Osteocyte (in vitro differentiated cells): ENCODE measurements at regions not wholly inside any gene's neighbourhood (a gene's known extent, or its start where the extent isn't known, plus 50 kb on each side); places are given as distances from the start of the nearest gene placed in this dataset.

ENCODE experiments used
- DNase-seq: peaks from one replicate; pipeline ENCODE4 v3.0.0; 2021; ENCODE audit warnings: mixed read lengths; ENCODE audit not compliant: unreplicated experiment; ENCODE audit errors: extremely low spot score
- H3K27ac Mint-ChIP-seq: one replicate; pipeline ENCODE4 v1.8.0; 2021; ENCODE audit warnings: mild to moderate bottlenecking, mixed read lengths; ENCODE audit not compliant: unreplicated experiment
- H3K27me3 Mint-ChIP-seq: one replicate; pipeline ENCODE4 v1.8.0; 2021; ENCODE audit warnings: mixed read lengths; ENCODE audit not compliant: unreplicated experiment
- H3K36me3 Mint-ChIP-seq: one replicate; pipeline ENCODE4 v1.8.0; 2021; ENCODE audit warnings: mixed read lengths; ENCODE audit not compliant: unreplicated experiment
- H3K4me1 Mint-ChIP-seq: one replicate; pipeline ENCODE4 v1.8.0; 2021; ENCODE audit warnings: mixed read lengths; ENCODE audit not compliant: unreplicated experiment
- H3K4me3 Mint-ChIP-seq: one replicate; pipeline ENCODE4 v1.8.0; 2021; ENCODE audit warnings: mild to moderate bottlenecking, moderate library complexity, mixed read lengths; ENCODE audit not compliant: unreplicated experiment
- H3K9me3 Mint-ChIP-seq: one replicate; pipeline ENCODE4 v1.8.0; 2021; ENCODE audit warnings: mixed read lengths; ENCODE audit not compliant: unreplicated experiment
- TF ChIP-seq, protein P1 (sequence below): fragments of 200-600 bp; sonication (generic); IDR thresholded peaks from 2 replicates; pipeline ENCODE4 v1.5.0; 2021; ENCODE audit warnings: antibody characterized with exemption, mild to moderate bottlenecking, moderate library complexity

DNA sequence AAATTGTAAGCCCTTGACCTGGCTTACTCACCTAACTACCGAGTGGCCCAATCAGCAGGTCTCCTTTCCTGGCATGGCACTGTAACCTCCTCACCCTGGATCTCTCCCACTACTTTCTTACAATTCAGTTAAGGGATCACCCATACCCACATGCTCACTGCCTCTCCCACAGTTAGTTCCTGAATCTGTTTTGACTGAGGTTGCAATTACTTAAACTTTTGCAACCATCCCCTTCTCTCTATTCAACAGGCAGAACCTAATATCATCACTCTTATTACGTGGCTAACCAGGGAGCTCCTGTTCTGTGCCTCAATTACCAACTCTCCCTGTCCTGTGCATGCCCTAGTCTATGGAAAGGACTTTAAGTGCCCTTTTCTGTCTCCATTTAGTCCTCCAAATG lies 84.2 kb upstream of the IKZF1 start:
- TF ChIP-seq, protein P1, sequence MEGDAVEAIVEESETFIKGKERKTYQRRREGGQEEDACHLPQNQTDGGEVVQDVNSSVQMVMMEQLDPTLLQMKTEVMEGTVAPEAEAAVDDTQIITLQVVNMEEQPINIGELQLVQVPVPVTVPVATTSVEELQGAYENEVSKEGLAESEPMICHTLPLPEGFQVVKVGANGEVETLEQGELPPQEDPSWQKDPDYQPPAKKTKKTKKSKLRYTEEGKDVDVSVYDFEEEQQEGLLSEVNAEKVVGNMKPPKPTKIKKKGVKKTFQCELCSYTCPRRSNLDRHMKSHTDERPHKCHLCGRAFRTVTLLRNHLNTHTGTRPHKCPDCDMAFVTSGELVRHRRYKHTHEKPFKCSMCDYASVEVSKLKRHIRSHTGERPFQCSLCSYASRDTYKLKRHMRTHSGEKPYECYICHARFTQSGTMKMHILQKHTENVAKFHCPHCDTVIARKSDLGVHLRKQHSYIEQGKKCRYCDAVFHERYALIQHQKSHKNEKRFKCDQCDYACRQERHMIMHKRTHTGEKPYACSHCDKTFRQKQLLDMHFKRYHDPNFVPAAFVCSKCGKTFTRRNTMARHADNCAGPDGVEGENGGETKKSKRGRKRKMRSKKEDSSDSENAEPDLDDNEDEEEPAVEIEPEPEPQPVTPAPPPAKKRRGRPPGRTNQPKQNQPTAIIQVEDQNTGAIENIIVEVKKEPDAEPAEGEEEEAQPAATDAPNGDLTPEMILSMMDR, result no peak
- Mint-ChIP-seq H3K4me1 (no peaks in the 10 kb centered on the region), H3K27ac (no peak overlapping the region), H3K36me3 (no peaks in the 10 kb centered on the region), H3K9me3 (peaks cover 18% of the 10 kb centered on the region), H3K4me3 (no peak overlapping the region), H3K27me3 (no peaks in the 10 kb centered on the region)
- no peak for DNase-seq

- TF ChIP-seq, protein P1, result no peak
- H3K27ac Mint-ChIP-seq, result no peak overlapping the region
- no peaks in the 10 kb centered on the region for H3K36me3 Mint-ChIP-seq
- peaks cover 18% of the 10 kb centered on the region for H3K9me3 Mint-ChIP-seq
- DNase-seq, result no peak
- H3K27me3 Mint-ChIP-seq, result no peaks in the 10 kb centered on the region
- no peak overlapping the region for H3K4me3 Mint-ChIP-seq
- no peaks in the 10 kb centered on the region for H3K4me1 Mint-ChIP-seq
Measured at GRCh38 chr7:50217821-50218281, 86.7 kb upstream of the IKZF1 start.

DNA sequence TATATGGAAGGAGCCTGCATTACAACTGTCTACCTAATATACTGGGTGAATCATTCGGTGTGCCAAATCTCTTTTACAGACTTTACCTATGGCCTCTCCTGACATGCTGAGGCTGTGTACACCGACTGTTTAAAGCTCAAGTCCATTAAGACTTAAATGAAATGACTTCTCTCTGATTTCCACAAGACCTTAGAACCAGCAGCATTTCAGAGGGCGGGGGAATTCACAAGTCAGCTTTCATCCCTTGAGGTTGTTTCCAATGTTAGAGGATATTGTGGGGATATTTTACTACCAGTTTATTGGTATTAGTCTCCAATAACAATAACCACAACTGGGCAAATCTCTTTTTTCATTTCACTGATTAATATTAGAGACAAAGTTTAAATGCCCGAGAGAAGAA lies 87.1 kb upstream of the IKZF1 start:
- DNase-seq, result no peak
- Mint-ChIP-seq H3K4me3 (no peak overlapping the region), H3K27ac (no peak overlapping the region), H3K36me3 (no peaks in the 10 kb centered on the region), H3K27me3 (no peaks in the 10 kb centered on the region), H3K4me1 (no peaks in the 10 kb centered on the region), H3K9me3 (peaks cover 17% of the 10 kb centered on the region)
- TF ChIP-seq, protein P1, result no peak

GRCh38 chr7:50216626-50217025 lies 87.9 kb upstream of the IKZF1 start:
- no peak for DNase-seq
- Mint-ChIP-seq H3K4me3 (no peak overlapping the region), H3K36me3 (no peaks in the 10 kb centered on the region), H3K27ac (no peak overlapping the region), H3K27me3 (no peaks in the 10 kb centered on the region), H3K4me1 (no peaks in the 10 kb centered on the region), H3K9me3 (peaks cover 14% of the 10 kb centered on the region)
- TF ChIP-seq, protein P1, result no peak

- Mint-ChIP-seq H3K4me1 (no peaks in the 10 kb centered on the region), H3K27ac (no peak overlapping the region), H3K9me3 (no peaks in the 10 kb centered on the region), H3K4me3 (no peak overlapping the region), H3K27me3 (no peaks in the 10 kb centered on the region), H3K36me3 (no peaks in the 10 kb centered on the region)
- no peak for DNase-seq
- TF ChIP-seq, protein P1, result no peak
Measured at GRCh38 chr7:50214771-50215170, 89.7 kb upstream of the IKZF1 start.
